Thoracic aorta (tissue), 2 donors: ENCODE measurements at regions not wholly inside any gene's neighbourhood (a gene's known extent, or its start where the extent isn't known, plus 50 kb on each side); places are given as distances from the start of the nearest gene placed in this dataset.

Experiments used
- ATAC-seq: fragments of 150-250 bp; one replicate; pipeline ENCODE4 v1.8.0; 2017; ENCODE audit warnings: low read depth; ENCODE audit not compliant: insufficient number of reproducible peaks, low FRiP score
- DNase-seq: peaks from one replicate; pipeline ENCODE4 v3.0.0-alpha.2; 2020; ENCODE audit warnings: low spot score
- H3K27ac ChIP-seq, 2 donors: fragments of 200-600 bp; sonication (generic); 1 replicate in 1 of 2; 2 replicates in 1 of 2; pipeline ENCODE4 v1.5.1; 2016; ENCODE audit warnings: mild to moderate bottlenecking in 2 of 2, moderate library complexity in 2 of 2
- H3K27me3 ChIP-seq: fragments of 200-600 bp; sonication (generic); replicated peaks from 2 replicates; pipeline ENCODE4 v1.6.0; 2016; ENCODE audit warnings: mild to moderate bottlenecking; ENCODE audit not compliant: insufficient read depth
- H3K36me3 ChIP-seq: fragments of 200-600 bp; sonication (generic); one replicate; pipeline ENCODE4 v1.5.1; 2016
- H3K4me1 ChIP-seq, 2 donors: fragments of 200-600 bp; sonication (generic); 1 replicate in 1 of 2; 2 replicates in 1 of 2; pipeline versions ENCODE4 v1.5.1 to v1.6.0; 2016; ENCODE audit warnings: low read depth in 2 of 2, mild to moderate bottlenecking in 1 of 2; ENCODE audit not compliant: control insufficient read depth in 1 of 2
- H3K4me3 ChIP-seq: fragments of 200-600 bp; sonication (generic); 2 replicates; pipeline ENCODE4 v1.5.1; 2016; ENCODE audit warnings: mild to moderate bottlenecking
- H3K9me3 ChIP-seq: fragments of 200-600 bp; sonication (generic); 2 replicates; pipeline ENCODE4 v1.5.1; 2016
- TF ChIP-seq, protein P1 (sequence below): fragments of 200-600 bp; sonication (generic); IDR thresholded peaks from one replicate; pipeline ENCODE4 v1.5.1; 2019; ENCODE audit warnings: antibody characterized with exemption

DNA sequence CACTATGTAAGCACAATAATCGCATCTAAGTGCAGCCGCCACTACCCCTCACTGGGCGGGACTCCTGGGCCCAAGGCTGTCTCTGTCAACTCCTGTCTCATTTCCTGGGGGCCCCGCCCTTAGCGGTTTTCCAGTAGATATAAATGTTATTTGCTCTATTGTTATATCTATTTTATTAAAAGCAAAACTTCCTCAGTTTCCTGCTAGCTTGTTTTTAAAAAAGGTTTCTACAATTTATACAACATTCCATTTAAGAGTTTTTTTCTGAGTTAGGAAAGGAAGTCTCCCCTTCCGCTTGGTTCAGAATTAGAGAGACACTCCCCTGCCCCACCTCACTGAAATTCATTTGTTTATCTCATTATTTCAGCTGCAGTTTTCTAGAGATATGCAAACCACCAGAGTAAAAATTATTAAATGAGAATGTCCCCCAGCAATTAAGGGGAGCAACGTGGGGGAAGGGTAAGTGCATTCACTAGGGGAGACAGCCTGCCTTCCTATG, 82.7 kb downstream of the RAMP3 start:
- ATAC-seq = no peak
- DNase-seq = no peak
- H3K27ac ChIP-seq = no peak overlapping the region

DNA sequence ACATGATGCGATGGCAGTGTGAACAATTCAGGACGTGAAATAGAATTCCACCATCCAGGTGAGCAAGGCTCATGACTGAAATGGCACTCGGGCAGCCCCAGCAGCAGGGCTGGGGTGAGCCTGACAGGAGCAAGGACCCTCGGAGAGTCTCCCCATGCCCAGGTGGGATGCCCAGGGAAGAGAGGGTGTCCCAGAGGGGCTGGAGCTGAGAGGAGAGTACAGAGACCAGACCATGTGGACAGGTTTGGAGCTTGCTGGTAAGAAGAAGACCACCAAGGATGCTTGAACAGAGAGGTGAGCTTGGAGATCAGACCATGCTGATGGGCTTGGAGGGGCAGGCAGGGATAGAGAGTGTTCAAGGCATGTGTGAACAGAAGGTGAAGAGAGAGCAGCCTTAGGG, 83.3 kb downstream of the RAMP3 start:
- Histone ChIP-seq H3K4me1 (no peaks in the 10 kb centered on the region), H3K36me3 (no peaks in the 10 kb centered on the region), H3K27ac (no peak overlapping the region), H3K9me3 (no peaks in the 10 kb centered on the region), H3K4me3 (no peak overlapping the region), H3K27me3 (no peaks in the 10 kb centered on the region)
- ATAC-seq (no peak), DNase-seq (no peak)
- TF ChIP-seq, protein P1, sequence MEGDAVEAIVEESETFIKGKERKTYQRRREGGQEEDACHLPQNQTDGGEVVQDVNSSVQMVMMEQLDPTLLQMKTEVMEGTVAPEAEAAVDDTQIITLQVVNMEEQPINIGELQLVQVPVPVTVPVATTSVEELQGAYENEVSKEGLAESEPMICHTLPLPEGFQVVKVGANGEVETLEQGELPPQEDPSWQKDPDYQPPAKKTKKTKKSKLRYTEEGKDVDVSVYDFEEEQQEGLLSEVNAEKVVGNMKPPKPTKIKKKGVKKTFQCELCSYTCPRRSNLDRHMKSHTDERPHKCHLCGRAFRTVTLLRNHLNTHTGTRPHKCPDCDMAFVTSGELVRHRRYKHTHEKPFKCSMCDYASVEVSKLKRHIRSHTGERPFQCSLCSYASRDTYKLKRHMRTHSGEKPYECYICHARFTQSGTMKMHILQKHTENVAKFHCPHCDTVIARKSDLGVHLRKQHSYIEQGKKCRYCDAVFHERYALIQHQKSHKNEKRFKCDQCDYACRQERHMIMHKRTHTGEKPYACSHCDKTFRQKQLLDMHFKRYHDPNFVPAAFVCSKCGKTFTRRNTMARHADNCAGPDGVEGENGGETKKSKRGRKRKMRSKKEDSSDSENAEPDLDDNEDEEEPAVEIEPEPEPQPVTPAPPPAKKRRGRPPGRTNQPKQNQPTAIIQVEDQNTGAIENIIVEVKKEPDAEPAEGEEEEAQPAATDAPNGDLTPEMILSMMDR = no peak

More for the DNA sequence above, 82.7 kb downstream of the RAMP3 start:
- TF ChIP-seq, protein P1 = no peak
- Histone ChIP-seq H3K4me3 (no peak overlapping the region), H3K27me3 (no peaks in the 10 kb centered on the region), H3K4me1 (no peaks in the 10 kb centered on the region), H3K36me3 (no peaks in the 10 kb centered on the region), H3K9me3 (no peaks in the 10 kb centered on the region)

DNA sequence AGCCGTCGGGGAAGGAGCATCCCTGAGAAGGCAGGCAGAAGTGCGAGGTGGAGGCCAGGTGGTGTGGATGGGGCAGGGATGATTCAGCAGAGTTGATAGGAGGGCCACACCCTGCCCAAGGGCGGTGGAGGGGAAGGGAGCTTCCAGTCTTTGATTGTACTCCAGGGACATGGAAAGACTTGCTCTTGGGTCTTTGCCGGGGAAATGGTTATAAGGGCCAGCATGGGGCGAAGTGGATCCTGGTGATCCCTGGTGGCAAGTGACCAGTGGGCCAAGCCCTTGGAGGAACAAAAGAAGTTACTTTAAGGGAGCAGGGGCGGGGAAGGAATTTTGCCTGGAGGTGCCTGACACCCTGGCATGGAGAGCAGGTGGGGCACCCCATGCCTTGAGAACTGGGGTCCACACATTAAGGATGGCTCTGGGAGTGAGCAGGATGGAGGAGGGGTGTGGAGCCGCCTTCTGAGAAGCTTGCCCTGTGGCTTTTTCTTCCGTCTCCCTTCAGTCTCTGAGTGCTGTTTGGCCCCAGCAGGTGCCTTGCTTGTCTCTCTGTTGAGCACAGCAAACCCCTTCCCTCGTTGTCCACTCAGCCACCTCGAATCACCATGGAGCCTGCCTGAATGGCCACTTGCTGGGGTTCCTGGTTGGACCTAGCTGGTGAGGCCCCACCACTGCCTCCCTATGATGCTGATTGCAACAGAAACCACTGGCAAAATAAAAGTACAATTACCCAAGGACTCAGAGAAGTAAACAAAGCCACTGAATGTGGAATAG, 83.9 kb downstream of the RAMP3 start:
- TF ChIP-seq, protein P1 = no peak
- Histone ChIP-seq H3K36me3 (no peaks in the 10 kb centered on the region), H3K27me3 (no peaks in the 10 kb centered on the region), H3K4me3 (no peak overlapping the region), H3K9me3 (no peaks in the 10 kb centered on the region), H3K4me1 (no peaks in the 10 kb centered on the region), H3K27ac (no peak overlapping the region)
- ATAC-seq (no peak), DNase-seq (no peak)

DNA sequence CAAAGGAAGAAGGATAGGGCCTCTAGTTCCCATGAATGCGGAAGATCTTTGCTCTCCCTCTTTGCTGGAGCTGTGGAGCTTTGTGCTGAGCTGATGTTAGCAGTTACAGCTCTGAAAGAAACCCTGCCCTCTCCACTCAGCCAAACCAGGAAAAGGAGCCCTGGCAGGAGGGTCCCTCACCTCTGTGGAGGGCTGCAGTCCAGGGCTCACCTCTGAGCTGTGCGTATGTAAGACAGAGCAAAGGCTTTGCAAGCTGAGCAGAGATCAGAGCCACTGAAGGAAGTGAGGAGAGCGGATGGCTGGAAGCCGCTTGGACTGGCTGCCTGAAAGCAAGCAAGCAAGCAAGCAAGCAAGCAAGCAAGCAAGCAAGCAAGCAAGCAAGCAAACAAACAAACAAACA, 84.7 kb downstream of the RAMP3 start:
- TF ChIP-seq, protein P1 = no peak
- H3K27ac ChIP-seq = no peak overlapping the region

DNA sequence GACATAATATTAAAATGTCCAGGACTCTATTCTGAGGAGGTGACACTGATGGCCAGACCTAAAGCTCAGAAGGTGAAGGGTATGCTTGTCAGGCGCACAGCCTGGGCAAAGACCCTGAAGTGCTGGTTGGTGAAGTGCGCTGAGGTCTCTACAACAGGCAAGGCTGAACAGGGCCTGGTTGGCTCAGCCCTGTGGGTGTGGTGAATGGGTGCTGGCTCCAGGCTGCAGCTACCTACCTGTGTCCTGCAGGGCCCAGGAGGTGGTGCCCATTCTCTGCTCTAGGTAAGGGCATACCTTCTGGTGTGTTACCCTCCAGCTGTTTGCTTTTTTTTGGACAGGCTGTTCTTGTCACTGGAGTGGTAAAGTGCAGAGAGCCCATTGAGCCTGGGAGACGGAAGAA, 85.1 kb downstream of the RAMP3 start:
- H3K9me3 ChIP-seq = no peaks in the 10 kb centered on the region
- no peak overlapping the region for H3K4me3 ChIP-seq
- no peaks in the 10 kb centered on the region for H3K4me1 ChIP-seq
- no peaks in the 10 kb centered on the region for H3K27me3 ChIP-seq
- DNase-seq (no peak), ATAC-seq (no peak)
- H3K27ac ChIP-seq = no peak overlapping the region
- TF ChIP-seq, protein P1 = no peak
- H3K36me3 ChIP-seq = no peaks in the 10 kb centered on the region

More for the DNA sequence above, 84.7 kb downstream of the RAMP3 start:
- DNase-seq (no peak), ATAC-seq (no peak)
- H3K4me3 ChIP-seq = no peak overlapping the region
- H3K9me3 ChIP-seq = no peaks in the 10 kb centered on the region
- no peaks in the 10 kb centered on the region for H3K4me1 ChIP-seq
- no peaks in the 10 kb centered on the region for H3K27me3 ChIP-seq
- no peaks in the 10 kb centered on the region for H3K36me3 ChIP-seq
